Erythroblast (primary cell): ENCODE measurements at regions not wholly inside any gene's neighbourhood (a gene's known extent, or its start where the extent isn't known, plus 50 kb on each side); places are given as distances from the start of the nearest gene placed in this dataset.
"Not testable (repeated sequence)": the region's sequence is repeated elsewhere in the genome, so short reads cannot be mapped to it uniquely, and the experiment has no call there.

ENCODE experiments used
- GATA1 ChIP-seq: IDR thresholded peaks from 2 replicates; pipeline ENCODE4 v1.6.1; 2011; ENCODE audit warnings: low read depth, mild to moderate bottlenecking, control low read depth, low read length, moderate library complexity
- POLR2A ChIP-seq: IDR thresholded peaks from 2 replicates; pipeline ENCODE4 v1.6.1; 2011; ENCODE audit warnings: mild to moderate bottlenecking, low read length

- not testable (repeated sequence) for TF ChIP-seq POLR2A, GATA1
Measured at GRCh38 chr3:73266558-73266957, 205.1 kb downstream of the EBLN2 start.
